Sigmoid colon (tissue), 6 donors: ENCODE measurements at regions not wholly inside any gene's neighbourhood (a gene's known extent, or its start where the extent isn't known, plus 50 kb on each side); places are given as distances from the start of the nearest gene placed in this dataset.

ENCODE experiments used
- DNase-seq: peaks from one replicate; pipeline ENCODE4 v3.0.0-alpha.2; 2019
- H3K27ac ChIP-seq, 4 donors: fragments of 200-600 bp; sonication (generic); one replicate each; pipeline ENCODE4 v1.5.1; 2016 to 2019; ENCODE audit warnings: mild to moderate bottlenecking in 1 of 4
- H3K27me3 ChIP-seq, 3 donors: fragments of 200-600 bp; sonication (generic); one replicate each; pipeline ENCODE4 v1.5.1; 2019; ENCODE audit warnings: mild to moderate bottlenecking in 1 of 3
- H3K36me3 ChIP-seq, 4 donors: fragments of 200-600 bp; sonication (generic); one replicate each; pipeline ENCODE4 v1.5.1; 2016 to 2019
- H3K4me1 ChIP-seq, 4 donors: fragments of 200-600 bp; sonication (generic); one replicate each; pipeline ENCODE4 v1.5.1; 2017 to 2019
- H3K4me3 ChIP-seq, 4 donors: fragments of 200-600 bp; sonication (generic); one replicate each; pipeline ENCODE4 v1.5.1; 2017 to 2019; ENCODE audit warnings: mild to moderate bottlenecking in 2 of 4, moderate library complexity in 1 of 4
- H3K9me3 ChIP-seq, 4 donors: fragments of 200-600 bp in 3 of 4; sonication (generic) in 3 of 4; one replicate each; pipeline versions ENCODE4 v1.5.1 to v1.6.1; 2013 to 2019
- EP300 ChIP-seq, 4 donors: sonication (generic); formaldehyde crosslinking; IDR thresholded peaks; one replicate each; pipeline ENCODE4 v1.6.1; 2017; ENCODE audit warnings: antibody characterized with exemption in 4 of 4
- POLR2A ChIP-seq, 2 donors: fragments of 450-650 bp; IDR thresholded peaks; one replicate each; pipeline ENCODE4 v1.6.1; 2016; ENCODE audit warnings: antibody characterized with exemption in 2 of 2, mild to moderate bottlenecking in 2 of 2, moderate library complexity in 2 of 2
- POLR2AphosphoS5 ChIP-seq, 4 donors: sonication (generic); formaldehyde crosslinking; IDR thresholded peaks; one replicate each; pipeline ENCODE4 v1.6.1; 2017; ENCODE audit warnings: antibody characterized with exemption in 4 of 4
- WGBS, 2 donors: extraction: QIAGEN DNeasy Blood & Tissue Kit; methylation state at CpG; one replicate each; pipeline ENCODE4 v1.1.7; 2013; 5-methylcytosine and 5-hydroxymethylcytosine counted together
- intact Hi-C: fragments of 100-400 bp; cut with DNase I; formaldehyde crosslinking; loops from one replicate; pipeline ENCODE4 v1.15.1; 2023
- TF ChIP-seq, protein P1 (sequence below), 4 experiments: fragments of 450-650 bp in 3 of 4; fragments of 200-600 bp in 1 of 4; IDR thresholded peaks; one replicate each; pipeline ENCODE4 v1.5.1; 2016 to 2019; ENCODE audit warnings: antibody characterized with exemption in 4 of 4, mild to moderate bottlenecking in 3 of 4, moderate library complexity in 2 of 4
- donor health status: healthy with polysubstance abuse.
- donor health status: healthy.

DNA sequence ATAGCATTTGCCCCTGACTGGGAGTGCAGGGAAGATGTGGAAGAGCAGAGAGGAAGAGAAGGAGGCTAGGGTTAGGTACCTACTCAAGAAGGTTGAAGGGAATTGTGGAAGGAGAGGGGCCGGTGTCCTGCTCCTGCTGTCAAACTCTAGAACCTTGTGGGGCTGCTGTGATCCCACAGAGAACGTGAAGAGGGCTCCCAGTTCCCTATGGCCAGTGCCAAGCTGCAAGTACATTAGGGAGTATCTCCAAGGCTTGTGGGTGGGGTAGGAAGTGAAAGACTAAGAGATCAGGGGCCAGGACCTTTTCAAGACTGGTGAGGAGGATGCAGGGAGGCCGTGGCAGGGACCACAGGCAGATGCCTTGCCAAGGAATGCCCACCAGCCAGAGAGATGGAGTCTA is 263.4 kb downstream of the CDH26 start:
- intact Hi-C loops: no loop called here
- H3K9me3 ChIP-seq: no peaks in the 10 kb centered on the region
- no peak overlapping the region for H3K4me3 ChIP-seq
- TF ChIP-seq POLR2AphosphoS5 (IDR thresholded peaks at IDR 0.05): no peak
- TF ChIP-seq, protein P1, sequence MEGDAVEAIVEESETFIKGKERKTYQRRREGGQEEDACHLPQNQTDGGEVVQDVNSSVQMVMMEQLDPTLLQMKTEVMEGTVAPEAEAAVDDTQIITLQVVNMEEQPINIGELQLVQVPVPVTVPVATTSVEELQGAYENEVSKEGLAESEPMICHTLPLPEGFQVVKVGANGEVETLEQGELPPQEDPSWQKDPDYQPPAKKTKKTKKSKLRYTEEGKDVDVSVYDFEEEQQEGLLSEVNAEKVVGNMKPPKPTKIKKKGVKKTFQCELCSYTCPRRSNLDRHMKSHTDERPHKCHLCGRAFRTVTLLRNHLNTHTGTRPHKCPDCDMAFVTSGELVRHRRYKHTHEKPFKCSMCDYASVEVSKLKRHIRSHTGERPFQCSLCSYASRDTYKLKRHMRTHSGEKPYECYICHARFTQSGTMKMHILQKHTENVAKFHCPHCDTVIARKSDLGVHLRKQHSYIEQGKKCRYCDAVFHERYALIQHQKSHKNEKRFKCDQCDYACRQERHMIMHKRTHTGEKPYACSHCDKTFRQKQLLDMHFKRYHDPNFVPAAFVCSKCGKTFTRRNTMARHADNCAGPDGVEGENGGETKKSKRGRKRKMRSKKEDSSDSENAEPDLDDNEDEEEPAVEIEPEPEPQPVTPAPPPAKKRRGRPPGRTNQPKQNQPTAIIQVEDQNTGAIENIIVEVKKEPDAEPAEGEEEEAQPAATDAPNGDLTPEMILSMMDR (IDR thresholded peaks at IDR 0.05): no peak
- no peak for TF ChIP-seq POLR2A (IDR thresholded peaks at IDR 0.05)
- TF ChIP-seq EP300 (IDR thresholded peaks at IDR 0.05): no peak
- H3K27me3 ChIP-seq: peaks cover 0 to 7% (median 3%) of the 10 kb centered on the region in 3 donors
- no peaks in the 10 kb centered on the region for H3K4me1 ChIP-seq
- H3K27ac ChIP-seq: no peak overlapping the region
- 64 to 76% methylated on average over 3 of the region's 3 CpGs for WGBS, 2 donors
- DNase-seq: no peak
- H3K36me3 ChIP-seq: no peaks in the 10 kb centered on the region

DNA sequence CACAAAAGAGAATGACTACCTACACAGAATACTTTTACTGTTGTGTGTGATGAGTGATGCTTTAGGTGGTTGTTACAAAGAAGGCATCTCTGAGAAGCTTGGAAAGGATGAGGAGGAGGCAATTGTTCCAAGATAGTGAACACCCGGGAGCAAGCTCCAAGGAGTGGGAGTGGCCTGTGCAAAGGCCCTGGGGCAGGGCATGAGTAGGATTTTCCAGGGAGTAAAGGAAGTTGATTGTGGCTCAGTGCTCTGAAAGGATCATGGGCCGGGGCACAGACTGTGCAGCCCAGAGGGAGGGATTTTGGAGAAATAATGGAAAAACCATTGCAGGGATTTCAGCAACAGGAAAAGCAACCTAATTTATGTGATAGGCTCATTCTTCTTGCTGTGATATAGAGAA is 264.3 kb downstream of the CDH26 start:
- intact Hi-C loops: no loop called here
- no peak for DNase-seq
- Histone ChIP-seq H3K27ac (no peak overlapping the region), H3K4me3 (no peak overlapping the region), H3K4me1 (no peaks in the 10 kb centered on the region), H3K27me3 (peaks cover 0 to 1% (median 0%) of the 10 kb centered on the region in 3 donors), H3K9me3 (no peaks in the 10 kb centered on the region), H3K36me3 (no peaks in the 10 kb centered on the region)
- TF ChIP-seq EP300 (IDR thresholded peaks at IDR 0.05): no peak
- TF ChIP-seq, protein P1 (IDR thresholded peaks at IDR 0.05): no peak
- TF ChIP-seq POLR2AphosphoS5 (IDR thresholded peaks at IDR 0.05): no peak
- no peak for TF ChIP-seq POLR2A (IDR thresholded peaks at IDR 0.05)
- 0 to 73% methylated on average over 2 of the region's 2 CpGs for WGBS, 2 donors

DNA sequence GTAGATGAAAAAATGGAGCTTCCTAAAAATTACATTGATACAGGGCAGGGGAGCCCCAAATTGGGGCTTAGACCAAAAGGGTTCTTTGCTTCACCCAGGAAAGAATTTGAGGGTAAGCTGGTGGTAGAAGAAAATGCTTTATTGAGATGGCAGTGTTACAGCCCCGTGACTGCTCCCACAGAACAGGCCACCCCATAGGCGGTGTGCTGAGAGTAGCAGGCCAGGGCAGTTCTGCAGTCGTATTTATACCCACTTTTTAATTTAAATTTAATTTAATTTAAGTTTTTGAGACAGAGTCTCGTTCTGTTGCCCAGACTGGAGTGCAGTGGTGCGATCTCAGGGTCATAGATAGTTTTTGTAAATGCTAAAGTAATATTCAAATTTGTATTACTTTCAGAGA is 265.0 kb downstream of the CDH26 start:
- Histone ChIP-seq H3K4me3 (no peak overlapping the region), H3K4me1 (no peaks in the 10 kb centered on the region), H3K9me3 (no peaks in the 10 kb centered on the region), H3K27ac (no peak overlapping the region), H3K27me3 (no peaks in the 10 kb centered on the region), H3K36me3 (no peaks in the 10 kb centered on the region)
- no peak for DNase-seq
- intact Hi-C loops: no loop called here
- TF ChIP-seq EP300 (IDR thresholded peaks at IDR 0.05): no peak
- TF ChIP-seq POLR2AphosphoS5 (IDR thresholded peaks at IDR 0.05): no peak
- TF ChIP-seq, protein P1 (IDR thresholded peaks at IDR 0.05): no peak
- no peak for TF ChIP-seq POLR2A (IDR thresholded peaks at IDR 0.05)
- 74 to 79% methylated on average over 5 of the region's 5 CpGs for WGBS, 2 donors

DNA sequence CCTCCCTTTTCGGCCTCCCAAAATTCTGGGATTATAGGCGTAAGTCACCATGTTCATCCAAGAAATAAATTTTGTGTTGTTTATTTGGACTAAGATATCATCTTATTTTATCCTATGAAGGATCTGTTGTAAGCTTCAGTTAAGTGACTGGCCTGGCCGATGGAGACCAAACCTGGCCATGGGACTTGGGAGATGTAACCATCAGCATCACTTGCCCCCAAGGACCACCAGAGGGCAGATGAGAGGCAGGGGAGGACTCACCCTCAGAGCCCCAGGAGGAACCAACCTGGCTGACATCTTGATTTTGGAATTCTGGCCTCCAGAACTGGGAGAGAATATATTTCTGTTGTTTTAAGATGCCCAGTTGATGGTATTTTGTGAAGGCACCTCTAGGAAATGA is 266.7 kb downstream of the CDH26 start:
- no peaks in the 10 kb centered on the region for H3K27me3 ChIP-seq
- no peak for DNase-seq
- WGBS, 2 donors: 86 to 95% methylated on average over 3 of the region's 3 CpGs
- H3K27ac ChIP-seq: no peak overlapping the region
- no peak for TF ChIP-seq POLR2AphosphoS5 (IDR thresholded peaks at IDR 0.05)
- no peak for TF ChIP-seq POLR2A (IDR thresholded peaks at IDR 0.05)
- no peak for TF ChIP-seq EP300 (IDR thresholded peaks at IDR 0.05)
- TF ChIP-seq, protein P1 (IDR thresholded peaks at IDR 0.05): no peak
- H3K4me3 ChIP-seq: no peak overlapping the region
- intact Hi-C loops: no loop called here
- no peaks in the 10 kb centered on the region for H3K9me3 ChIP-seq
- H3K4me1 ChIP-seq: no peaks in the 10 kb centered on the region
- no peaks in the 10 kb centered on the region for H3K36me3 ChIP-seq

DNA sequence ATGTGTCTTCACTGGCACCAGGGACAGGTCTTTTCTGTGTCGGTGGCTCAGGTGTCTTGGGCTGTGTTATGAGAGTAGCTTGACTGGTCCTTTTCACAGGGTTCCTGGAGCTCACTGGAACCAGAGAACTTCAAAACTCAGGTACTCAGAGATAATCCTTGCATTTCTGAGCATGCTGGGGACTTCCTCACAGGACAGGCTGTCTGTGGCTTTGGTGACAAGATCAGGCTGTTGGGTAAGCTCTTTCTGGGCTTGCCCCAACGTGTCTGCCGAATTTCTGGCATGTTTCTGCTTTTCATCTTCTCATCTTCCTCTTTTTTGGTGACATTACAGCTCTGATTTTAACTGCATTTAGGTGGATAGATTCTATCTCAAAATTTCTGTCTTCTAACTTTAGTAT is 270.0 kb downstream of the CDH26 start:
- H3K36me3 ChIP-seq: no peaks in the 10 kb centered on the region
- H3K27me3 ChIP-seq: no peaks in the 10 kb centered on the region
- no peak for TF ChIP-seq POLR2AphosphoS5 (IDR thresholded peaks at IDR 0.05)
- TF ChIP-seq POLR2A (IDR thresholded peaks at IDR 0.05): no peak
- TF ChIP-seq, protein P1 (IDR thresholded peaks at IDR 0.05): no peak
- no peak for TF ChIP-seq EP300 (IDR thresholded peaks at IDR 0.05)
- DNase-seq: no peak
- no peak overlapping the region for H3K27ac ChIP-seq
- H3K4me3 ChIP-seq: no peak overlapping the region
- 58 to 60% methylated on average over 3 of the region's 3 CpGs for WGBS, 2 donors
- no peaks in the 10 kb centered on the region for H3K4me1 ChIP-seq
- no peaks in the 10 kb centered on the region for H3K9me3 ChIP-seq
- intact Hi-C loops: no loop called here
